Chondrocyte (in vitro differentiated cells): ENCODE measurements at regions not wholly inside any gene's neighbourhood (a gene's known extent, or its start where the extent isn't known, plus 50 kb on each side); places are given as distances from the start of the nearest gene placed in this dataset.

Experiments
- DNase-seq: peaks from one replicate; pipeline ENCODE4 v3.0.0; 2021; ENCODE audit warnings: mixed read lengths, low spot score
- H3K27ac Mint-ChIP-seq: one replicate; pipeline ENCODE4 v1.8.0; 2021; ENCODE audit warnings: mild to moderate bottlenecking, moderate library complexity, mixed read lengths; ENCODE audit not compliant: unreplicated experiment
- H3K27me3 Mint-ChIP-seq: 2 replicates; pipeline ENCODE4 v1.8.0; 2021; ENCODE audit warnings: low read depth, mixed read lengths
- H3K36me3 Mint-ChIP-seq: 2 replicates; pipeline ENCODE4 v1.8.0; 2021; ENCODE audit warnings: low read depth, mixed read lengths
- H3K4me1 Mint-ChIP-seq: 2 replicates; pipeline ENCODE4 v1.8.0; 2021; ENCODE audit warnings: low read depth, mild to moderate bottlenecking, mixed read lengths
- H3K4me3 Mint-ChIP-seq: one replicate; pipeline ENCODE4 v1.8.0; 2021; ENCODE audit warnings: mild to moderate bottlenecking, moderate library complexity, mixed read lengths; ENCODE audit not compliant: unreplicated experiment
- H3K9me3 Mint-ChIP-seq: 2 replicates; pipeline ENCODE4 v1.8.0; 2021; ENCODE audit warnings: low read depth, mixed read lengths
- CTCF ChIP-seq: fragments of 200-600 bp; sonication (generic); IDR thresholded peaks from 2 replicates; pipeline ENCODE4 v1.5.0; 2021; ENCODE audit warnings: antibody characterized with exemption, mild to moderate bottlenecking, moderate library complexity

- Mint-ChIP-seq H3K9me3 (no peaks in the 10 kb centered on the region), H3K27ac (no peak overlapping the region), H3K4me1 (peaks cover 16% of the 10 kb centered on the region), H3K27me3 (no peaks in the 10 kb centered on the region), H3K4me3 (no peak overlapping the region), H3K36me3 (no peaks in the 10 kb centered on the region)
- no peak for TF ChIP-seq CTCF
- DNase-seq = no peak
Observed at GRCh38 chr4:138897811-138898226, 117.8 kb upstream of the NOCT start.

- no peak for DNase-seq
- H3K4me1 Mint-ChIP-seq = peaks cover 36% of the 10 kb centered on the region
- no peaks in the 10 kb centered on the region for H3K27me3 Mint-ChIP-seq
- no peak for TF ChIP-seq CTCF
- no peak overlapping the region for H3K4me3 Mint-ChIP-seq
- H3K27ac Mint-ChIP-seq = no peak overlapping the region
- no peaks in the 10 kb centered on the region for H3K36me3 Mint-ChIP-seq
- H3K9me3 Mint-ChIP-seq = no peaks in the 10 kb centered on the region
Observed at GRCh38 chr4:138894709-138895108, 120.9 kb upstream of the NOCT start.

GRCh38 chr4:138894011-138894410, 121.6 kb upstream of the NOCT start:
- Mint-ChIP-seq H3K36me3 (no peaks in the 10 kb centered on the region), H3K27ac (no peak overlapping the region), H3K4me3 (no peak overlapping the region), H3K4me1 (peaks cover 36% of the 10 kb centered on the region), H3K27me3 (no peaks in the 10 kb centered on the region), H3K9me3 (no peaks in the 10 kb centered on the region)
- TF ChIP-seq CTCF = no peak
- no peak for DNase-seq

GRCh38 chr4:138892483-138893407, 122.8 kb upstream of the NOCT start:
- no peak overlapping the region for H3K4me3 Mint-ChIP-seq
- H3K4me1 Mint-ChIP-seq = peaks cover 26% of the 10 kb centered on the region
- no peaks in the 10 kb centered on the region for H3K36me3 Mint-ChIP-seq
- no peaks in the 10 kb centered on the region for H3K27me3 Mint-ChIP-seq
- TF ChIP-seq CTCF = no peak
- no peaks in the 10 kb centered on the region for H3K9me3 Mint-ChIP-seq
- peak overlapping the region; percentile 17 for H3K27ac Mint-ChIP-seq
- DNase-seq = no peak

GRCh38 chr4:138891631-138892031, 124.0 kb upstream of the NOCT start:
- no peak for TF ChIP-seq CTCF
- no peaks in the 10 kb centered on the region for H3K36me3 Mint-ChIP-seq
- H3K27ac Mint-ChIP-seq = peak overlapping the region; percentile 6
- H3K4me3 Mint-ChIP-seq = no peak overlapping the region
- H3K4me1 Mint-ChIP-seq = peaks cover 23% of the 10 kb centered on the region
- no peak for DNase-seq
- H3K9me3 Mint-ChIP-seq = no peaks in the 10 kb centered on the region
- no peaks in the 10 kb centered on the region for H3K27me3 Mint-ChIP-seq
